HG03342 (cell line): ENCODE measurements at regions not wholly inside any gene's neighbourhood (a gene's known extent, or its start where the extent isn't known, plus 50 kb on each side); places are given as distances from the start of the nearest gene placed in this dataset.

Experiments used
- ATAC-seq: cut with Tn5 transposase; IDR thresholded peaks from one replicate; pipeline ENCODE4 v1.9.1; 2021; ENCODE audit warnings: mild to moderate bottlenecking, moderate library complexity; ENCODE audit not compliant: unreplicated experiment

DNA sequence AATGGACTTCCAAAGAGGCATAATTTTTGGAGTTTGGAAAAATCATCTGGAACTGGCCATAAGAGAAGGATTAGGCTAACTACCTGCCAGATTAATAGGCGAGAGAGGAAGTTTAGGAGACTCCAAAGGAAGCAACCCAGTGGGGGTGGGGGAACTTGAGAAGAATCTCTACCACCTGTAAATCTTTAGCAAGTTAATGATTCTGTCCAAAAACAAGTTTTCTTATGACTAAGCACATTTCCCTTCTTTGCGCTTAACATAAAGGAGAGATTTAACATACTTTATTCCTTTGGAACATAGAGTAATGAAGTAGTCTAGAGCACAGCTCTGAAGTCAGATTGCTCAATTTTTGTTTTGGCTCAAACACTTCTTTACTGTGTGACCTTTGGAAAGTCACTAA, 58.2 kb upstream of the PAPPA start:
- no peak for ATAC-seq

DNA sequence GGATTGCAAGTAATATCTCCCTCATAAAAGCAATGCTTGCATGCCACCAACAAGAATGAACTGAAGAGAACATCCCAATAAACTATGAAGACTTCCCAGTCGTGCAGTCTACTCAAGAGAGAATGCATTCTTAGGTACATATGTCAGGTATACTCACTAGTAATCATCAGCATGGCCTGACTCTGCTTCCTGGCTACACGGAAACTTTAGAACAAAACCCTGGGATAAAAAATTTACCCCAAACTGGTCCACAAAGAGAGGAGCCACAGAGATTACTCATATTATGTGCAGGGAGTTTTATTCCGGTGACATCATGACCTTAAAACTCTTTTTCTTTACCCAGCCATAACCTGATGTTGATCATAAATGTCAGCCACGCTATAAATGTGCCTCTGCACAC, 57.5 kb upstream of the PAPPA start:
- no peak for ATAC-seq

GRCh38 chr9:116096853-116097252, 56.7 kb upstream of the PAPPA start:
- no peak for ATAC-seq

DNA sequence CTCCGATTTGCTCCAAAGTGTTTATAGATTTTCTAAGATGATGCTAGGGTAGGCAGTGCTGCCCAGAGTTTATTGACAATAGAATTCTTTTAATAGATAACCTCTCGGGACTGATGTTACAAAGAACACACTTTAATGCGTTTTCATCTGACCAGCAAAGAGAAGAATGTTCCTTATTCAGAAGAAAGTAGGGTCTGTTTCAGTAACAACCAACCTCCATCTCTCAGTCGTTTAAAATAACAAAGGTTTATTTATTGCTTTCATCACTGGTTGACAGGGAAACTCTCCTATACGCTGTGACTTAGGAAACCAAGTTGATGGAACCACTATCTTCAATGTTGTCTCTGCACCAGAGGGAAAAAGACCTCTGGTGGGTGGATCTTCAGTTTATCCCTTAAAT, 55.1 kb upstream of the PAPPA start:
- no peak for ATAC-seq

GRCh38 chr9:116099821-116100220, 53.8 kb upstream of the PAPPA start:
- ATAC-seq = no peak

DNA sequence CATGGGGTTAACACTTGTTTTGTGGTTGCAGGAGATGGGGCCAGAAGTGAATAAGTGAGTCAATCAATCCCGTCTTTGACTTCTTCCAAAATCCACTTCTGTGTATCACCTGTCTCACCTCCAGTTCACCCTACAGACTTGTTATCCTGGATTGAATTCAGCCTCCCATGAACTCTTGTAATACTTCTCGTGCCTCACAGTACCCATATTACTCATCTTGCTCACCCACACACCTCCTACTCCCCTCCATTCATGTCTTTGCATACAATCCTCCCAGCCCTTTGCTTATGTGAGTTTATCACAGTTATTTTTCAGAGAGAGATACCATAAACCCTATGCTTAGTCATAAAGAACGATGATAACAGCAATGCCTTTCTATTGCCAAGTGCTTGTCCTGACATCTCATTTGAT, 52.9 kb upstream of the PAPPA start:
- ATAC-seq = no peak

GRCh38 chr9:116101516-116101915, 52.1 kb upstream of the PAPPA start:
- ATAC-seq = no peak

- ATAC-seq = no peak
These were observed 51.0 kb upstream of the PAPPA start for GRCh38 chr9:116102596-116102995.
